Activated CD8-positive, alpha-beta T cell treated with anti-CD3 and anti-CD28 coated beads for 36 hours (primary cell): ENCODE measurements at regions not wholly inside any gene's neighbourhood (a gene's known extent, or its start where the extent isn't known, plus 50 kb on each side); places are given as distances from the start of the nearest gene placed in this dataset.
"Not testable (repeated sequence)": the region's sequence is repeated elsewhere in the genome, so short reads cannot be mapped to it uniquely, and the experiment has no call there.

Source experiments
- ATAC-seq: fragments of 200-7000 bp; cut with Tn5 transposase; one replicate; pipeline ENCODE4 v1.10.0; 2021; ENCODE audit warnings: mild to moderate bottlenecking, moderate library complexity
- CTCF ChIA-PET: fragments of 350-600 bp; sonication (Branson Sonifier 250); formaldehyde crosslinking; loops from one replicate; lab custom pipeline; 2021; ENCODE audit warnings: antibody characterized with exemption; lab: Charles Lee
- POLR2A ChIA-PET: fragments of 350-600 bp; sonication (Branson Sonifier 250); formaldehyde crosslinking; loops from one replicate; lab custom pipeline; 2021; ENCODE audit warnings: antibody characterized with exemption; lab: Charles Lee
- DNase-seq: peaks from one replicate; pipeline ENCODE4 v3.0.0-alpha.2; 2020
- H3K27ac Mint-ChIP-seq: one replicate; pipeline ENCODE4 v1.8.0; 2021; ENCODE audit warnings: mild to moderate bottlenecking, mixed read lengths
- H3K27me3 Mint-ChIP-seq: one replicate; pipeline ENCODE4 v1.8.0; 2021; ENCODE audit warnings: mixed read lengths
- H3K36me3 Mint-ChIP-seq: one replicate; pipeline ENCODE4 v1.8.0; 2021; ENCODE audit warnings: low read depth, mixed read lengths
- H3K4me1 Mint-ChIP-seq: one replicate; pipeline ENCODE4 v1.8.0; 2021; ENCODE audit warnings: low read depth, mixed read lengths
- H3K4me3 Mint-ChIP-seq: one replicate; pipeline ENCODE4 v1.8.0; 2021; ENCODE audit warnings: mild to moderate bottlenecking, moderate library complexity, mixed read lengths
- H3K9me3 Mint-ChIP-seq: one replicate; pipeline ENCODE4 v1.8.0; 2021; ENCODE audit warnings: mixed read lengths
- CTCF ChIP-seq: fragments of 200-600 bp; IDR thresholded peaks from one replicate; pipeline ENCODE4 v1.8.0; 2022; ENCODE audit warnings: antibody characterized with exemption, mild to moderate bottlenecking
- intact Hi-C: fragments of 100-400 bp; cut with micrococcal nuclease; formaldehyde crosslinking; loops from one replicate; pipeline ENCODE4 v1.10.0; 2022

DNA sequence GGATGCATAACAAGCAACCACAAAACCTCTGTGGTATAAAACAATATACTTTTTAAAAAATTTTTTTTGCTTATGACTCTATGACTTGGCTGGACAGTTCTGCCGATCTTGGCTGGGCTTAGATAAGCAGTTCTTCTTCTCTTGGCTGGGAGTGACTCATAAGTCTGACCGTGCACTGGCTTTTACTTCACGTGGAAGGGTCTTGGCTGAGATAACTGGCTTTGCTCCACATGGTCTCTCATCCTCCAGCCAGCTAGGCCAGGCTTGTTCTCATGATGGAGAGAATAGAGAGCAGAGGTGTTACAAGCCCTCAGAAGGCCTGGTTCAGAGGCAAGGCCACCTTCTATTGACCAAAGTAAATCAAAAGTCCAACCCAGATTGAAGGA, 178.9 kb upstream of the SERPINE2 start:
- no peak overlapping the region for H3K27ac Mint-ChIP-seq

DNA sequence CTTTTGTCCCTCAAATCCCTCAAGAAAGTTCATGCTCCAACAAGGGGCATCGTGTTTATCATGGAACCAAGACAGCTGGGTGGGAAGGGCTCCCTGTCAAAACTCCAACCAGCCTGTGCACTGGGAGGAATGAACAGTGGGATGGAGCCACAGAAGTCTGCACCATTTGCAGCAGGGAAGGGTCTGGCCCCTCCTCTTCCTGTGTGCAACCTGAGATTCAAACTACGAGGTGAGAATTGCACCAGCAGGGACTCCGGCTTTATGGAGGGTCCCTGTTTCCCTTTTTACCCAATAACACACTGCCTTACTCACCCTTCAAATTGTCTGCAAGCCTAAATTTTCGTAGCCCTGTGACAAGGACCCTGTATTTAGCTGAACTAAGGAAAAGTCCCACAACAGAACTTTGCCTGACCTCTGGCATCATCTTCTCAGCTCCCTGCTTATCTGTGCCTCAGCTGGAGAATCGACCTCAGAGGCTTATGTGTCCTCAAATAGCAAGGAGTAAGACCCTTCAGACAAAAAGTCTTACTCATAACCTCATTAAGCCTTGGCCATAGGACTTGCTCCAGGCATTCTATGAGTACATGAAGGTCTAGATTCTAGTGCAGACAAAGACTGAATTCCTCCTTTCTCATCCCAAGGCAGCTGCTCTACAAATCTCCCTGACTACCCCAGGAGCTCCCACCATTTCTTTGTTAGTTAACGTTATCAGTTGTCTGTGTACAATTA, 178.3 kb upstream of the SERPINE2 start:
- intact Hi-C loops, result no loop called here
- no peak for TF ChIP-seq CTCF
- DNase-seq, result no peak
- Mint-ChIP-seq H3K27me3 (peaks cover 6% of the 10 kb centered on the region), H3K9me3 (no peaks in the 10 kb centered on the region), H3K36me3 (no peaks in the 10 kb centered on the region), H3K27ac (no peak overlapping the region), H3K4me3 (no peak overlapping the region), H3K4me1 (no peaks in the 10 kb centered on the region)
- ATAC-seq, result no peak
- ChIA-PET POLR2A (no interaction called here), CTCF (no interaction called here)

More for the DNA sequence above, 178.9 kb upstream of the SERPINE2 start:
- no peak for TF ChIP-seq CTCF
- Mint-ChIP-seq H3K4me1 (no peaks in the 10 kb centered on the region), H3K36me3 (no peaks in the 10 kb centered on the region), H3K27me3 (peaks cover 7% of the 10 kb centered on the region), H3K9me3 (no peaks in the 10 kb centered on the region), H3K4me3 (no peak overlapping the region)
- no peak for DNase-seq
- intact Hi-C loops, result no loop called here
- ChIA-PET CTCF (no interaction called here), POLR2A (no interaction called here)
- ATAC-seq, result no peak

DNA sequence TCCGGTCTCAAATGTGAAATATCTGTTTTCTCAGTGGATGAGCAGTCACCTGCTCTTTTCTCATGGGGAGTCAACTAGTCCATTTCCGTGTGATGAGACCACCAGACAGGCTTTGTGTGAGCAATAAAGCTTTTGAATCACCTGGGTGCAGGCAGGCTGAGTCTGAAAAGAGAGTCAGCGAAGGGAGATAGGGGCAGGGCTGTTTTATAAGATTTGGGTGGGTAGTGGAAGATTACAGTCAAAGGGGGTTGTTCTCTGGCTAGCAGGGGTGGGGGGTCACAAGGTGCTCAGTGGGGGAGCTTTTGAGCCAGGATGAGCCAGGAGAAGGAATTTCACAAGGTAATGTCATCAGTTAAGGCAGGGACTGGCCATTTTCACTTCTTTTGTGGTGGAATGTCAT, 176.5 kb upstream of the SERPINE2 start:
- POLR2A ChIA-PET, intact Hi-C loops, H3K36me3 Mint-ChIP-seq, H3K27me3 Mint-ChIP-seq, H3K9me3 Mint-ChIP-seq, H3K4me1 Mint-ChIP-seq, H3K4me3 Mint-ChIP-seq, ATAC-seq, DNase-seq, H3K27ac Mint-ChIP-seq, CTCF ChIA-PET: not testable (repeated sequence)

- Mint-ChIP-seq H3K27ac (no peak overlapping the region), H3K27me3 (peaks cover 2% of the 10 kb centered on the region), H3K36me3 (no peaks in the 10 kb centered on the region), H3K4me3 (no peak overlapping the region), H3K9me3 (no peaks in the 10 kb centered on the region), H3K4me1 (no peaks in the 10 kb centered on the region)
- TF ChIP-seq CTCF, result no peak
- ChIA-PET POLR2A (no interaction called here), CTCF (interaction anchor here (1.2 to 1.5 kb wide), 3 partner anchors 10 to 243 kb away, joined by 3 to 4 read pairs (median 3); no protein-coding TSS in a partner anchor)
- intact Hi-C loops, result no loop called here
- DNase-seq, result no peak
- no peak for ATAC-seq
Observed at GRCh38 chr2:224213396-224213795, 174.3 kb upstream of the SERPINE2 start.

DNA sequence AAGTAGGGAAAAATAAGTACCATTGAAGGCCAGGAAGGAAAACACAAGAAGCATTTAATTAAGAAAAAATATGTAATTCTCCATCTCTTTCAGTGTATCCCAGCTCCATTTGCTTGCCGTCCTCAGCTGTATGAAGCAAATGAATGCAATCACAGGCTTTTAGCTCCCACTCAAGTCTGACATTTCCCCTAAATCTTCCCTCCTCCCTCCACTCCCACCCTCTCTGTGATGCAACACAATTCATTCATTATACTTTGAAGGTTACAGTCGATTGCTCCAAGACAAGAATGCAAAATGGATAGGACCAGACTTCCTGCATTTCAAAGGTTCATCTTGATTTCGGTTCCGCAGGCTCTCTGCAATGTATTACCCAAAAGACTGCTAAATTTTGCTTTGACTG, 172.7 kb upstream of the SERPINE2 start:
- DNase-seq (no peak), ATAC-seq (no peak)
- peaks cover 12% of the 10 kb centered on the region for H3K27me3 Mint-ChIP-seq
- intact Hi-C loops, result no loop called here
- TF ChIP-seq CTCF, result no peak
- CTCF ChIA-PET, result interaction anchor here (1.5 kb wide), 2 partner anchors 218 to 241 kb away, joined by 3 to 4 read pairs; no protein-coding TSS in a partner anchor
- H3K27ac Mint-ChIP-seq, result no peak overlapping the region
- no peak overlapping the region for H3K4me3 Mint-ChIP-seq
- no peaks in the 10 kb centered on the region for H3K36me3 Mint-ChIP-seq
- POLR2A ChIA-PET, result interaction anchor here (0.7 kb wide), 1 partner anchor 9 kb away, joined by 3 read pairs; no protein-coding TSS in a partner anchor
- no peaks in the 10 kb centered on the region for H3K4me1 Mint-ChIP-seq
- H3K9me3 Mint-ChIP-seq, result no peaks in the 10 kb centered on the region
